Breast epithelium (tissue), 3 donors: ENCODE measurements at regions not wholly inside any gene's neighbourhood (a gene's known extent, or its start where the extent isn't known, plus 50 kb on each side); places are given as distances from the start of the nearest gene placed in this dataset.

Experiments used
- CTCF ChIP-seq, 3 donors: fragments of 450-650 bp; IDR thresholded peaks; one replicate each; pipeline ENCODE4 v1.5.1; 2016 to 2017; ENCODE audit warnings: antibody characterized with exemption in 3 of 3, mild to moderate bottlenecking in 3 of 3, moderate library complexity in 3 of 3
- POLR2A ChIP-seq: fragments of 450-650 bp; IDR thresholded peaks from one replicate; pipeline ENCODE4 v1.6.1; 2016; ENCODE audit warnings: antibody characterized with exemption, mild to moderate bottlenecking, moderate library complexity

GRCh38 chr10:28945959-28946358, 268.6 kb downstream of the BAMBI start:
- TF ChIP-seq CTCF (IDR thresholded peaks at IDR 0.05) (no peak), POLR2A (no peak)
